ENCODE measurements at regions not wholly inside any gene's neighbourhood (a gene's known extent, or its start where the extent isn't known, plus 50 kb on each side); places are given as distances from the start of the nearest gene placed in this dataset.

DNA sequence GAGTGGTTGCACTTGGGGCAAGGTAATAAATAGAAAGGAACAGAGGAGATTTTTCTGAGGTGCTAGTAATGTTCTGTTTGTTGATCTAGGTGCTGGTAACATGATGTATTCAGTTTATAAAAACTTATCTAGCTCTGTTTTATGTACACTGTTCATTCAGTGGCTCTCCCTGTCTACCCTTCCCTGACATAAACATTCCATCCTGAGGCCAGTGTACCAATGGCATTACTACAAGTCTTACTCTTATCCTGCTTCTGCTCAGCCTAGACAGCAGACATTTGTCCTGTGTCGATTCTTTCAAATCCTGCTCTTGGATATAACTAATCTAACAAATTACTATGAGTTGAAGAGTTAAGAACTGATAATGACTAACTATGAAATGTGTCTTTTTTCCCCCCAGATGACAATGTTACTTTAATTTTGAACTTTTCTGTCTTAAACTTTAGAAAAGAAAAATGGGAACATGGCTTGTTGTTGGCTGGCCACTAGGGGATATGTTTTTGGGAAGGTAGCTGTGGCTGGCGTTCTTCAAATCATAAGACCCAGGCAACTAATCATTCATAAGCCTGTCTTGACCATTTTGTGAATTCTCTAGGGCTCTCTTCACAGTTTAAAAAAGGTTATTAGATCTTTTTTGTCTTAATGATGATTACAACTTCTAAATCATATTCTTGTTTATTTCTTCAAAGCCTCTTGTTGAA is 390.9 kb downstream of the PBX1 start:
- DNase-seq (ENCODE audit: low read depth in 2 of 2): no peak

DNA sequence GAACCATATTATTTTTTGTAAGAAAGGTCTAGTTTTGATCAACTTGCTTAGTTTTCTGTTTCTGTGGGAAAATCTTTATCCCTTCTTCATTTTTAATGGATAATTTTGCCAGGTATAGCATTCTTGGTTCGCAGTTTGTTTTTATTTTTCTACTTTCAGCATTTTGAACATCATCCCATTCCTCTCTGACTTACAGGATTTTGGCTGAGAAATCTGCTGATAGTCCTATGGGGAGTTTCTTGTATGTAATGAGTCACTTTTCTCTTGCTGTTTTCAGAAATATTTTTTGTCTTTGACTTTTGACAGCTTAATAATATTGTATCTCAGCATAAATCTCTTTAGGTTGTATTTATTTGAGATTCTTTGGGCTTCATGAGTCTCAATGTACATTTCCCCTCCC is 389.1 kb downstream of the PBX1 start:
- DNase-seq (ENCODE audit: low read depth in 2 of 2): no peak

DNA sequence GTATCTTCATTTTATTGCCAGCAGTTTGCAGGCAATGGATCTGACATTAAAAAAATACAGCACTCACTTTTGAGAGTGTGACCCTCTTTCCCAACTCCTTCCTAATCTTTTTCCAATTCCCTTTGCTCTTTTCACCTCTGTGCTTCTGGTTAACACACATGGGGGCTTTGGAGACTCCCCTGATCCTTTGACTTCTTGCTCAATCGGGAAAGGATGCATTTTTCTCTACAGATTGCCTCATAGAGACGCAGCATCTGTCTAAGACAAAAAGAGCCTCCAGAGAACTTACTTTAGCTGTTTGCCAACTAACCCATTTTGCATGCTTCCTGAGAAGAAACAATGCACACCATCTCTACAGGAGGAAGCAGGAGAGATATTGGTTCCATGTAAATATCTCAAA is 378.3 kb downstream of the PBX1 start:
- DNase-seq (ENCODE audit: low read depth in 2 of 2): no peak

DNA sequence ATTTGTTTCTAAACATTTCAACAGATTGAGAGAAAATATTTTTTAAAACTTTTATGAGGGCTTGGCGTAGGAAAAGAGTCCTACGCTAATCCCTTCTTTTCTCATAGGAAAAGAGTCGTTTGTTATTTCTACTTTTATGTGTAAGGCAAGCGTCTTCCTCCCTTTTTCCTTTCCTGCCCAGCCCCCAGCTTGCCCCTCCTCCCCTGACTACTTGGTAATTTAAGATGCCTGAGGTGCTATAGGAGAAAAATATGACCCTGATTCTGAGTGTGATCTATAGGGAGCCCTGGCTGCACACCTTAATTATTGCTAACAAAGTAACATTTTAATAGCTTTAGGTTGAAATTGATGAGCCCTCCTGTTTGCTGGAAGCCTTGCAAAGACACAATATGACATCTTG is 373.6 kb downstream of the PBX1 start:
- no peak for DNase-seq (ENCODE audit: low read depth in 2 of 2)

DNA sequence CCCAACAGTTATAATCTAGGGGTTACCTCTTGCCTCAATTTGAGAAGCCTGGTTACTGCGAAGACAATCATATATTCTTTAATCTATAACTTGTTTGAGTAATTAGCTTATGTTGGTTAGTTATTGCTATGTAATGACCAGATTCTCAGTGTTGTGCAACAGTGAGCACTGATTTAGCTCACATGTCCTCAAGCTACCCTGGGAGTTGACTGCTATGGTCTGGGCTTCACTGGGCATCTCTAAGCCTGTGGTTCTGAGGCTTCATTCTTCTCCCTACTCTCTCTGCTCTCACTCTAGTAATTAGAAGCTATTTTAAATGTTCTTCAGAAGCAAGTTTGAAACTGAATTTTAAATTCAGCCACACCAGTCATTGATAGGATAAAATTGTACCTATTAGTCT is 371.8 kb downstream of the PBX1 start:
- DNase-seq (ENCODE audit: low read depth in 2 of 2): no peak

DNA sequence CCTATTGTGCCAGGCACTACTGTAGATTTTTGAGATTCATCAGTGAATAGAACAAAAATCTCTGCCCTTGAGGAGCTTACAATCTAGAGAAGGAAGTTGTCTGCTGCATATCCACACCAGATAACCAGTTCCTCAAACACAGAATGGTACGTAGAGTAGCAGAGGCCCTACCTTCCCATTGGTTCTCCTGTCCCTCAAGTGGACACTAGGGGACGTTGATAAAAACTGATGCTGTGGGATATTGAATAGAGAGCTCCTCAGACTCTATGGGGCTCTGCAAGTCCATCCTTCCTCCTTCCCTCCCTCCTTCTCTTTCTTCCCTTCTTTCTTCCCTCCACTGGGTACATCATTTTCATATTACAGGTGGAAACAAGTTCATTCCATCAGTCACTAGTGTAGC is 371.3 kb downstream of the PBX1 start:
- DNase-seq (ENCODE audit: low read depth in 2 of 2): no peak

DNA sequence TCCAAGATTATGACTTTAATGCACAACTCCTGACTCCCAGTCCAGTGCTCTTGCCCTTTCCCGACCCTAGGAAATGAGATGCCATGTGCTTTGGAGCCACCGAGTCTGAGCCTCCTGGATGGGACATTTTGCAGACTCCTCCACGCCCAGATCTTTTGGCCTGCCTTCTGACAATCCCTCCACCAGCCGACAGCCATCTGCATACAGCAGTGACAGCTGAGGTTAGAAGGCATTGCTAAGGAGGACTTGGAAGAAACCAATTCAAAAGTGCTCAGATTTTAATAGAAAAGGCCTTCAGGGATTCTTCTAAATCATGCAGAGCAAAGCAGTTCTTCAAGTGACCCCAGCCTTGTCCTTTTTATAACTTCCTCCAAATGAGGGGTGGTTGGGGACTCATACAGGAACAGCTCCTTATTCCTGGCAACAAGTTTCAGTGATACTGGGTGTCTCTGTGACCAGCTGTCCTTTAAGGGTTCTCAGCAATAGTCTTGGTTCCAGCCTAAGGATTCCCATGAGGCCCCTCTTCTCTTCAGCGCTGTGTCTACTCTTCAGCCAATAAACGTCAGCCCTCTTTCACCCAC is 369.3 kb downstream of the PBX1 start:
- DNase-seq (ENCODE audit: low read depth in 2 of 2): no peak

DNA sequence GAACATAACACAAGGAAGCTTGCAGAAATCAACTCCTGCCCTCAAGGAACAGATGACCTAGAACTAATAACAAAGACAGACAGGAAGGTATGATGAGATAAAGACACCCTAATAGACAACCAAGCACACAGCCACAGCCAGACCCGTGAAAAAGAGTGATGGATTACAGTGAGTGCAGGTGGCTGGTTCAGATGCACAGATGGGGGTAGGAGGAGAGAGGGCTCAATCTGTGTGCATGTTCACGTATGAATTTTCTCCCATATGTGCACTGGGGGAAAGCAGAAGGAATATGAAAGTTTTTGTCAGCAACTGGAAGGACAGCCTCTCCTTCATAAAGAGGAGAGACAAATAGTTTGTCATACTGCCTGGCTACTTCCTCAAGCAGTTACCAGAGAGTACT is 367.1 kb downstream of the PBX1 start:
- no peak for DNase-seq (ENCODE audit: low read depth in 2 of 2)

DNA sequence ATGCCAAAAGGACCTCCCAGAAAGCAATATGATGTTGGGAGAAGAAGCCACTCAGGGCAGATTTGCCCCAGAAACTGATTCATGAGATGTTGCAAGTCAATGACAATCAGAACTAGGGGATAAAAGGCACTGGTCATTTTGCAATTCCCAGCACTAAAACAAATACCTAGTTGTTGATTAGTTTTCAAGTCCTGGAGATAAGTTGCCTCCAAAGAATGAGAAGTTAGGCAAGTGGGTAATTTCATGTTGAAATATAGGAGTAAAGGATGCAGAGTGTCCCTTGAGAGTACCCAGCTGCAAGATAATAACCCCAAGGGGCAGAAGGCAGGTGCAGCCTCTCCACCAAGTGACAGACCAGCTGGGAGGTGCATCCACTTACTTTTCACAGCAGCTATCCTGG is 363.6 kb downstream of the PBX1 start:
- no peak for DNase-seq (ENCODE audit: low read depth in 2 of 2)

DNA sequence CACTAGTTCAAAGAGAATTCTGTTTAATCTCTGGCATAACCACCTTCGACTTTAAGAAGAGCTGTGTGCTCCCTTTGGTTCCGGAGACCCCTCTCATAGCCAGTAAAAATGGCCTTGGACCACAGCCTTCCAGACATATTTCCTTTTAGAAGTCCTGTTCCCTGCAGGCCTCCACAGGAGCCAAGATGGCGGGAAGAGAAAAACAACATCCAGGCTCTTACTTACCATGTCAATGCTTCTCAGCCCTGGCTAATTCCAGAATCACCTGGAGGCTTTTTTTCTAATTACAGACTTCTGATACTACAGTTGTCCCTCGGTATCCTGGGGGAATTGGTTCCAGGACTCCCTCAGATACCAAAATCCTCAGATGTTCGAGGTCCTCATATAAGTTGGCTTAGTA is 362.5 kb downstream of the PBX1 start:
- no peak for DNase-seq (ENCODE audit: low read depth in 2 of 2)

DNA sequence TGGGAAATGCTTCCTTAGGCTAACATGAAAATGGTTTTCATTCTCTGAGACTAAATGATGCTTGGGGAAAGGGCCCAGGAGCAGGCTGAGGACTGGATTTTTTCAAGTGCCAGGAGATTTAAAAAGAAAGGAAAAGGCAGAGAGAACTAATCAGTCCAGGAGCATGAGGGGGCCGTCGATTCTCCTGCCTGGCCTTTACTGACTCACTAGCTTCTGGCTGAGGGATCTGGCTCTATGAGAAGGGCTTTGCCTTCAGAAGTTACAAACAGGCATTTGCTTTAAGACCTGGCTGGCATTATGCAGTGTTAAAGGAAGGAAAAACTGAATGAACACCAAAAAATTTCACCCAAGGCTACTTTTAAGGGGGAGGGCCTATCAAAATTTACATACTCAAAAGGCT is 359.2 kb downstream of the PBX1 start:
- DNase-seq (ENCODE audit: low read depth in 2 of 2): no peak

DNA sequence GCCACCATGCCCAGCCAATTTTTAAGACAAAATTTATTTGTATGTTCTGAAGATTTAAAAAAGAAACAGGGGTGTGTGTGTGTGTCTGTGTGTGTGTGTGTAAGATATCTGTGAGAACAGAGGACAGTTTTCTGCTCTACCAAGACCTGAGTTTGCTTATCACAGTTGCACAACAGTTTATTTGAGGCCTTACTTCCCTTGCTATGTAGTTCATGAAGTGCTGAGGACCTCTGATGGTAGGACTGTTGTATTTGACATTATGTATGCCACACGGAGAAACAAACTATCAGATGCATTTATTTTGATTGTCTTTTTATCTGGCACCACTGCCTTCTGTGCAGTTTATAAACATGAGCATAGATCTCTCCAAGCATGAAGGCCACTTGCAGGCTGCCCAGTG is 355.2 kb downstream of the PBX1 start:
- no peak for DNase-seq (ENCODE audit: low read depth in 2 of 2)

DNA sequence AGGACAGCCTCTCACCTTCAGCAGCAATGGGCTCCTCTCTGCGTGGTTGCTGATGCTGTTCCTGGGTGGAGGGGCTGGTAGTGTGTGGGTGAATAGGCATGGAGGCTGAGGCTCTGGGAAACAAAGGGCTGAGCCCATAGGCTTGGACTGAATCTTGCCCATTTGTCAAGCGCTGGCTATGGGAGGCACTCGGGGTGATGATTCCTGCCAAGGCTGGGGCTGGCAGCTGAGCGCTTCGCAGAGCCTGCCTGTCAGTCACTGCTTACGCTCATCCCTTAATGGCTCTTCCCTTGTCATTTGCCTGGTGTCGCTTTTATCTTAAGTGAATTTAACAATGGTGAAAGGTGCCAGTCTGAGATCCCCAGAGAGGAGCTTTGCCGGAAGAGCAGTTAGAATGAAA is 353.3 kb downstream of the PBX1 start:
- no peak for DNase-seq (ENCODE audit: low read depth in 2 of 2)

DNA sequence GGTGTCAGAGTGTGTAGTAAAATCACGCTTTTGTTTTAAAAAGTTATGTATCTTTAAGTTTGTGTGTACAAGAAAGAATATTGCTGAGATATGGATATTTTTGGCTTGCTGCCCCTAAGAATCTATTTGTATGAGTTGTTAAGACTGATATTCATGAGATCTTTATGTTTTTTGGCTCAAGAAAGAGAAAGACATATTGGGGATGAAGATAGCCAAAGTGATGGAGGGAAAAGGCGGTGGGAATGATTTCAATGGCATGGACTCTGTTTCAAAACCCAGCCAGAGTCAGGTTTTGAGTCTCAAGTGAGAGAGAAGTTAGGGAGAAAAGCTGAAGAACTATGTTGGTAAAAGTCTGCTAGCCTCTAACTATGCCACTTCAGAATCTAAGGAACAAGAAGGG is 351.7 kb downstream of the PBX1 start:
- no peak for DNase-seq (ENCODE audit: low read depth in 2 of 2)

DNA sequence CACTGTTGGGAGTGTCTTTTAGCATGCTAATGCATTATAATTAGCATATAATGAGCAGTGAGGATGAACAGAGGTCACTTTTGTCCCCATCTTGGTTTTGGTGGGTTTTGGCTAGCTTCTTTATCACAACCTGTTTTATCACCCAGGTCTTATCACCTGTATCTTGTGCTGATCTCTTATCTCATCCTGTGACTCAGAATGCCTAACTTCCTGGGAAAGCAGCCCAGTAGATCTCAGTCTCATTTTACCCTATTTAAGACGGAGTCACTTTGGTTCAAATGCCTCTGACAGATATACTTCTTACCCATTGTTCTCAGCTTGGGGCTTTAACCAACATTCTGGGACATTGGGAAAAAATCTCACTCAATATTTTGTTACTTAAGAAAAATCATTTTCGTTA is 348.7 kb downstream of the PBX1 start:
- DNase-seq (ENCODE audit: low read depth in 2 of 2): no peak

DNA sequence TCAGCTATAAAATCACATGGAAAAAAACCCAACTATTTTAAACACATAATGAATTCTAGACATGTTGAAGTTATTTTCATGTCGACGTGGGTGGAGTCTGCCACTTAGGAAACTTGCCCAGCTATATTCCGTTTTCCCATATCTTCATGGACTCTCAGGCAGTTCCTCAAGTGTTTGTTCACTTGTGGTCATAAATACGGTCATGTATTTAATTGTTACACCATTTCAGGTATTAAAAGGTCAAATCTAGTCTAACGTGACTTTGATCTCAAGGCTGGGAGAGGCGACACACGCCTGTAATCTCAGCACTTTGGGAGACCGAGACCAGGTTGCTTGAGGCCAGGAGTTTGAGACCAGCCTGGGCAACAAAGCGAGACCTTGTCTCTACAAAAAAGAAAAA is 346.9 kb downstream of the PBX1 start:
- no peak for DNase-seq (ENCODE audit: low read depth in 2 of 2)

DNA sequence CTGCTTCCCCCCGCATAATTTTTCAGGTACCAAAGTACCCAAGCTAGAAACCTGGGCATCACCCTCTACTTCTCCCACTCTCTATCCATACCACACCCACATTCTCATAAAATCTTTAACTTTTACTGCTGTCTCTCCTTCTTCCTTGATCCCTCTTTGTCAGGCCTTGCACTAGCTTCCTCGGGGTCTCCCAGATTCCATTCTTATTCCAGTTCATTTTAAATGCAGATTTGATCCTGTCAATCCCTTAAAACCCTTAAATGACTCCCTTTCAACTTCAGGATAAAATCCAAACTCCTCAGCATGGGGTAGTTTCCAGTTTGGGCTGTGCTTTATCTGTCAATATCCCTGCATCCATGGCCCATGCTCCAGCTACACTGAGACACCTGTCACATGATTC is 343.5 kb downstream of the PBX1 start:
- DNase-seq (ENCODE audit: low read depth in 2 of 2): no peak
